NCI-H2107 (cell line): ENCODE measurements at regions not wholly inside any gene's neighbourhood (a gene's known extent, or its start where the extent isn't known, plus 50 kb on each side); places are given as distances from the start of the nearest gene placed in this dataset.
"Not testable (repeated sequence)": the region's sequence is repeated elsewhere in the genome, so short reads cannot be mapped to it uniquely, and the experiment has no call there.

Source experiments
- DNase-seq: peaks from one replicate; lab custom pipeline; 2025; lab: John Stamatoyannopoulos, UW

GRCh38 chr1:67947114-67947513 is 103.3 kb downstream of the DIRAS3 start:
- DNase-seq: no peak

GRCh38 chr1:67945733-67946374 is 104.6 kb downstream of the DIRAS3 start:
- peak; percentile 20 for DNase-seq

GRCh38 chr1:67942274-67942673 is 108.2 kb downstream of the DIRAS3 start:
- DNase-seq: no peak

- no peak for DNase-seq
Measured at GRCh38 chr1:67941746-67942145, 108.5 kb upstream of the GNG12 start.

GRCh38 chr1:67941155-67941554 is 107.9 kb upstream of the GNG12 start:
- DNase-seq: no peak

- no peak for DNase-seq
Measured at GRCh38 chr1:67939942-67940341, 106.7 kb upstream of the GNG12 start.

- no peak for DNase-seq
Measured at GRCh38 chr1:67939186-67939743, 106.0 kb upstream of the GNG12 start.

GRCh38 chr1:67937651-67938050 is 104.4 kb upstream of the GNG12 start:
- no peak for DNase-seq

GRCh38 chr1:67937010-67937409 is 103.7 kb upstream of the GNG12 start:
- DNase-seq: no peak

GRCh38 chr1:67935560-67935959 is 102.3 kb upstream of the GNG12 start:
- DNase-seq: no peak

- DNase-seq: no peak
Measured at GRCh38 chr1:67931198-67931597, 97.9 kb upstream of the GNG12 start.

- no peak for DNase-seq
Measured at GRCh38 chr1:67923074-67923473, 89.8 kb upstream of the GNG12 start.

- DNase-seq: no peak
Measured at GRCh38 chr1:67921725-67922489, 88.6 kb upstream of the GNG12 start.

- DNase-seq: no peak
Measured at GRCh38 chr1:67919274-67920072, 86.2 kb upstream of the GNG12 start.

- no peak for DNase-seq
Measured at GRCh38 chr1:67918067-67918466, 84.8 kb upstream of the GNG12 start.

GRCh38 chr1:67917006-67917405 is 83.7 kb upstream of the GNG12 start:
- DNase-seq: no peak

- no peak for DNase-seq
Measured at GRCh38 chr1:67916140-67916886, 83.0 kb upstream of the GNG12 start.

GRCh38 chr1:67909776-67910175 is 76.5 kb upstream of the GNG12 start:
- no peak for DNase-seq

GRCh38 chr1:67908250-67908936 is 75.1 kb upstream of the GNG12 start:
- DNase-seq: no peak

- DNase-seq: not testable (repeated sequence)
Measured at GRCh38 chr1:67907467-67907866, 74.2 kb upstream of the GNG12 start.

- not testable (repeated sequence) for DNase-seq
Measured at GRCh38 chr1:67906015-67906414, 72.7 kb upstream of the GNG12 start.
